ENCODE measurements at regions not wholly inside any gene's neighbourhood (a gene's known extent, or its start where the extent isn't known, plus 50 kb on each side); places are given as distances from the start of the nearest gene placed in this dataset.

DNA sequence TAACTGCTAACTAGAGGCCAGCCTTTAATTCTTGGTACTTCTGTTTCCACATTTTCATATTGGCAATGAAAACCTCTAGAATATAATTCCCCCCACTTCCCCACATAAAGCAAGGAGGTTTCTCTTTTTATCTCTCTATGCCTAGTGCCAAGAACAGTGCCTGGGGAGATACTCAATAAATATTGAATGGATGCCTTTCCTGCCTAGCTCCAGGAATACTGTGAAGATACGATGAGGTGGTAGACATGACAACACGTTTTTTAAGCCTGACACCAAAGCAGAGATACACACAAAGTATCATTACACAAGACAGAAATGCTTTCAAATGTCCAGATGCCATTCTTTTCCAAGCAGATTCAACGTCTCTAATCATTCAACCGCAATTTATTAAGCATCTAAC is 535.5 kb downstream of the XIRP2 start:
- DNase-seq (ENCODE audit: low read depth in 1 of 2, low spot score in 2 of 2) (no peak), FAIRE-seq (no peak)
- Histone ChIP-seq H3K4ac (replicated peaks; ENCODE audit: insufficient read length, low read depth, low read length) (no peak overlapping the region), H2BK120ac (replicated peaks; ENCODE audit: low read depth, low read length) (no peak overlapping the region), H3K9me3 (ENCODE audit: insufficient read depth in 2 of 2, low read depth in 1 of 2, low read length in 1 of 2) (0 out of 4 replicates have a peak, but pooled peaks cover 0 to 3% of the 10 kb centered on the region in 2 experiments), H4K20me1 (replicated peaks in 1 of 2; ENCODE audit: control insufficient read depth in 1 of 2, insufficient read depth in 2 of 2, low read length in 2 of 2) (no peaks in the 10 kb centered on the region), H3K23ac (ENCODE audit: insufficient read length) (no peak overlapping the region), H2BK12ac (ENCODE audit: low read depth, low read length) (no peak overlapping the region), H2BK20ac (ENCODE audit: low read length) (no peak overlapping the region), H3K18ac (ENCODE audit: extremely low read depth, low read length) (no peak overlapping the region), H3K79me1 (ENCODE audit: low read depth, low read length) (no peaks in the 10 kb centered on the region; the same call in 1 of the 2 replicates), H4K8ac (ENCODE audit: extremely low read depth, insufficient read depth, low read length) (no peak overlapping the region), H2AK5ac (ENCODE audit: low read depth, low read length) (no peak overlapping the region), H4K91ac (replicated peaks; ENCODE audit: insufficient read length, low read length) (no peak overlapping the region), H3K4me2 (ENCODE audit: insufficient read depth in 1 of 2, low read depth in 2 of 2, low read length in 2 of 2) (no peak overlapping the region), H3K27ac (ENCODE audit: low read depth, low read length) (no peak overlapping the region), H3K4me3 (ENCODE audit: extremely low read depth in 1 of 4, insufficient read depth in 2 of 4, low read depth in 3 of 4, low read length in 4 of 4) (no peak overlapping the region), H2BK15ac (ENCODE audit: low read length) (no peak overlapping the region), H3K23me2 (ENCODE audit: low read depth, low read length) (no peaks in the 10 kb centered on the region), H3K9ac (replicated peaks in 1 of 4; ENCODE audit: extremely low read depth in 1 of 4, low read depth in 3 of 4, low read length in 3 of 4) (no peak overlapping the region), H3K56ac (replicated peaks; ENCODE audit: insufficient read length, low read depth, low read length) (no peak overlapping the region), H4K5ac (ENCODE audit: insufficient read length, low read depth, low read length) (no peak overlapping the region), H3K36me3 (ENCODE audit: control insufficient read depth in 2 of 4, insufficient read depth in 4 of 4, low read length in 3 of 4) (no peaks in the 10 kb centered on the region), H3K27me3 (replicated peaks in 1 of 4; ENCODE audit: control insufficient read depth in 3 of 4, extremely low read depth in 1 of 4, insufficient read depth in 3 of 4, low read length in 3 of 4) (no peaks in the 10 kb centered on the region), H3K14ac (ENCODE audit: insufficient read length) (no peak overlapping the region), H3K79me2 (ENCODE audit: control insufficient read depth in 1 of 2, insufficient read depth in 2 of 2, low read length in 2 of 2) (peaks cover 0 to 68% of the 10 kb centered on the region in 2 experiments; a peak in 2 of 4 replicates), H2AFZ (ENCODE audit: low read length) (no peak overlapping the region), H3K4me1 (replicated peaks in 1 of 4; ENCODE audit: control insufficient read depth in 3 of 4, insufficient read depth in 4 of 4, low read length in 3 of 4) (peaks cover 1 to 9% (median 4%) of the 10 kb centered on the region in 4 experiments; a peak in 3 of 7 replicates), H2BK5ac (ENCODE audit: low read depth, low read length) (no peak overlapping the region)
- CTCF ChIA-PET (ENCODE audit: partially characterized antibody), result interaction anchor here (0.9 to 1.0 kb wide), 2 partner anchors 23 to 81 kb away, joined by 3 read pairs; no protein-coding TSS in a partner anchor
- POLR2A ChIA-PET (ENCODE audit: partially characterized antibody), result no interaction called here
- no peak for TF ChIP-seq RNF2 (IDR thresholded peaks at IDR 0.05; ENCODE audit: borderline replicate concordance, low read depth, low read length, missing control alignments, poor library complexity, severe bottlenecking)
- TF ChIP-seq, protein P1, sequence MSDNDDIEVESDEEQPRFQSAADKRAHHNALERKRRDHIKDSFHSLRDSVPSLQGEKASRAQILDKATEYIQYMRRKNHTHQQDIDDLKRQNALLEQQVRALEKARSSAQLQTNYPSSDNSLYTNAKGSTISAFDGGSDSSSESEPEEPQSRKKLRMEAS (IDR thresholded peaks at IDR 0.05), result no peak
- WGBS, 2 experiments (ENCODE audit: extremely low coverage in 1 of 2, insufficient coverage in 1 of 2, insufficient read length in 1 of 2, insufficient replicate concordance in 2 of 2, low coverage in 1 of 2, low lambda C conversion rate in 2 of 2, missing lambda C conversion rate in 1 of 2), result 68% methylated on average over 4 of the region's 4 CpGs; no CpG with 5 or more reads in 1 of the 2 experiments
